ENCODE measurements at regions not wholly inside any gene's neighbourhood (a gene's known extent, or its start where the extent isn't known, plus 50 kb on each side); places are given as distances from the start of the nearest gene placed in this dataset.
"Not testable (repeated sequence)": the region's sequence is repeated elsewhere in the genome, so short reads cannot be mapped to it uniquely, and the experiment has no call there.

GRCh38 chr3:109985943-109986555 lies 648.7 kb upstream of the DPPA4 start:
- DNase-seq (ENCODE audit: low read depth in 2 of 2) = no peak

GRCh38 chr3:109994853-109995252 lies 657.5 kb upstream of the DPPA4 start:
- no peak for DNase-seq (ENCODE audit: low read depth in 2 of 2)

GRCh38 chr3:109995377-109995776 lies 658.0 kb upstream of the DPPA4 start:
- DNase-seq (ENCODE audit: low read depth in 2 of 2) = no peak

- DNase-seq (ENCODE audit: low read depth in 2 of 2) = not testable (repeated sequence)
These were observed 664.6 kb upstream of the DPPA4 start for GRCh38 chr3:110001905-110002304.

GRCh38 chr3:110006913-110007312 lies 669.6 kb upstream of the DPPA4 start:
- DNase-seq (ENCODE audit: low read depth in 2 of 2) = no peak

DNA sequence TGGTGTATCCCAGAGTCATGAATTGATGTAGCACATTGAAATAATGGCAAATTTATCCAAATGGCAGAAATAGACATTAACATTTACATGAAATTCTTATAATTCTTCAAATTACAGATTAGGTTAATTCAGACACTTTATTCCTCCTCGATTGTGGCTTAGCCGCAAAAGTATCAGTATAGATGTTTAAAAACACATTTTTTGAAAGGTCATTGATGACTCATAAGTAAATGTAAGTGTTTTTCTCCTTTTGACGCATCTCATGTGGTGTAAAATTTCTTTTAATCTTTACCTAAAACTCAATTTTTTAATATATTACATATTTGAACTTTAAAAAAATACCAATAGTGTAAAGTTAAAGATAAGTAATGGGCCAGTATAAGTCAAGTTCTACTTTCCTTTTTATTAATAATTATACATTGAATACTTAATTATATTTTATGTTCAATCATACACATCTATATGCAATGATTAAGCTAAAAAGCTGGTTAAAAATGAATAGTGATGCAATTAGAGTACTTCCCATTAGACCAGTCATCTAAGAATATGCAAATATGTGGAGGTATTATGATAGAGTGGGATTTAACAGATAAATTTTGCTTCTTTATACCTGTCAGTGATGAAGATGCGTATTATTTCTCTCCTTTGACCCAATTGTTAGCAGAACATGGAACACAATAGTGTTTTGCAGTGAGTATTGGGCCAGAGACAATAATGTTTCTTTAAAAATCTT lies 678.1 kb upstream of the DPPA4 start:
- DNase-seq (ENCODE audit: low read depth in 2 of 2) = no peak

- DNase-seq (ENCODE audit: low read depth in 2 of 2) = peak in 1 of 2 donors; percentile 84
These were observed 679.0 kb upstream of the DPPA4 start for GRCh38 chr3:110016235-110016815.

- no peak for DNase-seq (ENCODE audit: low read depth in 2 of 2)
These were observed 680.0 kb upstream of the DPPA4 start for GRCh38 chr3:110017304-110017703.

- DNase-seq (ENCODE audit: low read depth in 2 of 2) = no peak
These were observed 684.3 kb upstream of the DPPA4 start for GRCh38 chr3:110021659-110022058.

GRCh38 chr3:110023022-110023421 lies 685.7 kb upstream of the DPPA4 start:
- DNase-seq (ENCODE audit: low read depth in 2 of 2) = not testable (repeated sequence)

DNA sequence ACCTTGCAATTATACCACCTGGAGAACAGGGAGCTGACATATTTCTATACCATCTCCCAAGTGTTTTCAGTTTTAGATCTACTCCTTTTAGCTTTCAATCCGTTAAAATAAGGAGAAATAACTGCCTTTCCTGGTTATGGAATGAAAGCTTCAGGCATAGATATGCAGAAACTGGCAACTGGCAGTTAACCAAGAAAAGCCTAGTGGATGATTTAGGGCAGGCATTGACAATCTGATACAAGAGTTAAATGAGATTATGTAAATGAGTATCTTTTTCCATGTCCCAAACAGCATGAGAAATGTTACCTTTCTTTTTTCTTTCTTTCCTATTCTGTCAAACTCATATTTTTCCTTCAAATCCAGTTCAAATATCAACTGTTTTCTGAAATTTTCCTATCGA lies 689.1 kb upstream of the DPPA4 start:
- DNase-seq (ENCODE audit: low read depth in 2 of 2) = no peak

DNA sequence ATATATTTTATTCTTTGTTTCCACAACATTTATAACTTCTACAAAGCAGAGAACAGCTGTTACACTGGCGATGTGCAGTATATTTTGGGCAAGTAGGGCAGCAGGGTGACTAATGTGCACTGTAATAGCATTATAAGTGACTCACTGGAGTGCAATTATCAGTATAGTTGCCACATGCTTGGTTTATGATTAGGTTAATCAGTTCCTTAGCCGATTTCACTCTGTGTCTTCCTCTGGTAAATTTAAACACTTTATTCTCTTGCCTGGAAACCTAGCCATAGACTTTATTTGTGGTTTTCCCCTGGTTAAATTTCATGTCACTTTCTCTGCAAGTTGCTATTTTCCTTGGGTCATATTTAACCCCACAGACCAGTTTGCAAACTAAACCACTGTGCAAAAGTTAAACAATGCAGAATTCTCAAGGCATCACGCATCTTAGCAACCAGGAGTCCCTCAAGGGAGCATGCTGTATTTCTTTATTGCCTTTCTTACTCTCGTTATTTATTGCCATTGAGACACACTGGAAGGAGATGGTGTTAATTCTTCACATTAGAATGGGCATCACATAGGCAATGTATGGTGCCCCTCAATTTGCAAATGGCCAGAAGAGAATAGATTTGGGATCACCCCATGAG lies 690.2 kb upstream of the DPPA4 start:
- no peak for DNase-seq (ENCODE audit: low read depth in 2 of 2)

DNA sequence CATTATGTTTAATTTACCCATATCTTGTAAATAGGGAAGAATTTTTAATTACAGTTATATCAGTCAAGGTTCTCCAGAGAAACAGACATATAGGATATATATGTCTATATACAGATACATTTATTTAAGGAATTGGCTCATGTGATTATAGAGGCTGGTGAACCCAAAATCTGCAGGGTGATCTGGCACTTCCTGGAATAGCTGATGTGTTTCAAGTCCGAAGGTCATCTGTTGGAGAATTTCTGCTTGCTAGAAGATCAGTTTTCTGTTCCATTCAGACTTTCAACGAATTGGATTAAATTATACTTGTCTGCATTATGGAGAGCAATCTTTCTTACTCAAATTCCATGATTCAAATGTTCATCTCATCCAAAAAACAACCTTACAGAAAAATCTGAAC lies 694.6 kb upstream of the DPPA4 start:
- no peak for DNase-seq (ENCODE audit: low read depth in 2 of 2)

DNA sequence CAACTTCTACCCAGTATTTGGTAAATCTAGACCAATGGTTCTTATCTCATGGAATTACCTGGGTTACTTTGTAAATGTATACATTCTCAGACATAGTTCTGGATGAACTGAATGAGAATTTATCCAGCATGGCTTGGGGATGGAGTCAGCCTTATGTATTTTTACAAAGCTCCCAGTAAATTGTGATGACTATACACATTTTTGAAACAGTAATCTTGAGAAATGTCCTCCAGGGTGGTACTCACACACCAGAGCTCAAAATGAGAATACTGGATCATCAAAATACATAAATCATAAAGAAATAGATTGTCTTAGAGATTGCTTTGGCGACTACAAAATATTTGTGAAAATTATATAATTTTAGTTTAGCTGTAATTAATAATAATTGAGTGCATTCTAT lies 722.1 kb upstream of the DPPA4 start:
- no peak for DNase-seq (ENCODE audit: low read depth in 2 of 2)

- no peak for DNase-seq (ENCODE audit: low read depth in 2 of 2)
These were observed 725.4 kb upstream of the DPPA4 start for GRCh38 chr3:110062716-110063115.

DNA sequence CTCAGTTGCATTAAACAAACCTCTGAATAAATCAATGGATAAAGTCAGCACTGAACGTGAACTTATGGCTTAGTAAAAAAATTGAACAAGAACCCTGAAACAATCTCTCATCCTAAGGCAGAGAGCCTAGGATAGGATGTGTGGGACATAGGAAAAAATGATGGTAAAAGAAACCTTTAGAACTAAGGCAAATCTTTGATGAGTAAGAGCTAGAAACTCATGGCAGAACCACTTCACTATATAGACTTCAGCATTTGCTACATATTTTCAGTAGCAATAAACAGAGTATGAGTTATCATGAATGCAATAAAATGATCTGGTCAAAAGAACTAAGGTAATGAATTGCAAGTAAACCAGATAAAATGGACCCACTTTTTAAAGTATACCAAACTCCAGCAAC lies 725.8 kb upstream of the DPPA4 start:
- DNase-seq (ENCODE audit: low read depth in 2 of 2) = no peak

- no peak for DNase-seq (ENCODE audit: low read depth in 2 of 2)
These were observed 728.9 kb upstream of the DPPA4 start for GRCh38 chr3:110066206-110066605.

- no peak for DNase-seq (ENCODE audit: low read depth in 2 of 2)
These were observed 730.2 kb upstream of the DPPA4 start for GRCh38 chr3:110067527-110067926.

DNA sequence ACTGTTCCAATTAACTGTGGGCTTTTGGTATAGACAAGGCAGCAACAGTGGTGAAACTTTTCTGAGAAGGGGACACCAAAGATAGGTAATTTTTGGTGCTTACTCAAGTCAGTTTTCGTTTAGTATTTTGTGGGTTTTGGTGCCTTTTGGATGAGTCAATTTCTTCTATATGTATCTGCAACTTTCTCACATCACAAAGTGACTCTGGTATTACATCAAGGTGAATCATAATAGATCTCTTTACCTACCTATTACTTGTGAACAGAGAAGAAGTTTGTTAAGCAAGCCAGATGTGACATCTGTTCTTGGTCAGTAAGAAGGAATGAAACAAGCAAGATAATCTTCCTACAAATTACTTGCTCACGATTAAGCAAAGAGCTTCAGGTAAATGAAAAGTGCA lies 732.4 kb upstream of the DPPA4 start:
- no peak for DNase-seq (ENCODE audit: low read depth in 2 of 2)

GRCh38 chr3:110070161-110070916 lies 733.0 kb upstream of the DPPA4 start:
- peak in 1 of 2 donors; percentile 2 for DNase-seq (ENCODE audit: low read depth in 2 of 2)

DNA sequence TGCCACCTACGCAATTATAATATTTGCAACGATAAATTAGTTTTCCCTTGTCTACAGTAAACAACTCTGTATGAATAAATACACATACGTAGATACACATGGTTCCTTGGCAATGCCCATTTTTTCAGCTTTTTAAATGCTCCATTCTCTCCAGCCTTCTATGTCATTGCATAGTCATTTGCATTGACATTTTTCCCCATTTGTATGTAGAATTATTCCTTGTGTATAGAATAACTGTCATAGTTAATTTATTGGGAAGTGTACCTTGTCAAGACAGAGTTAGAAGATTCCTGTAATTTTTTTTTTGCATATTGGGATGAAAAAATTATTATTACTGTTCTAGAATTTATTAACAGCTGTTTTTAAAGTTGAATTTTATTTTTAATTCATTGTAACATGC lies 736.7 kb upstream of the DPPA4 start:
- no peak for DNase-seq (ENCODE audit: low read depth in 2 of 2)

DNA sequence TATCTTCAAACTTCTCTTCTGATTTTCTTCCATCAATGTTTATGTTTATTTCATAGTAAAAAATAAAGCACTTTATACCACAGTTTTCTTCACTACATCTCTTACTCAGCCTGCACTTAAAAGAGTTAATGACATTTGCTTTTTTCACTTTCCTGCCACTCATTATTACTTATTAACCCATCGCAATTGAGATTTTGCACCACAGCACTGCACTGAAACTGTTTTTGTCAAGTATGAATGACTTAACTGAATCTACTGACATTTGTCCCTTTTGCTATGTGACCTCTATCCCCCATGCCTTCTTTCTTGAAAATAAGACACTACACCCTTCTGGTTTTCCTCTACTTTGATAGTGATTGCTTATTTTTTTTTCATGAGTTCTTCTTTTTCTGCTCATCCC lies 739.7 kb upstream of the DPPA4 start:
- no peak for DNase-seq (ENCODE audit: low read depth in 2 of 2)

All from lung microvascular endothelial cell (primary cell).